H1 (cell line): ENCODE measurements at regions not wholly inside any gene's neighbourhood (a gene's known extent, or its start where the extent isn't known, plus 50 kb on each side); places are given as distances from the start of the nearest gene placed in this dataset.

ENCODE experiments used
- CTCF ChIA-PET: fragments of 300-600 bp; sonication (Branson Sonifier 250); formaldehyde crosslinking; loops from one replicate; lab custom pipeline; 2021; ENCODE audit not compliant: partially characterized antibody; lab: Charles Lee
- POLR2A ChIA-PET: fragments of 300-600 bp; sonication (Branson Sonifier 250); formaldehyde crosslinking; loops from one replicate; lab custom pipeline; 2021; ENCODE audit warnings: inconsistent platforms; ENCODE audit not compliant: partially characterized antibody; lab: Charles Lee
- DNase-seq, 2 experiments: peaks; one replicate each; pipeline versions ENCODE4 v3.0.0 to v3.0.0-alpha.2; 2010 to 2022; ENCODE audit warnings: low spot score in 2 of 2, low read depth in 1 of 2, mixed read lengths in 1 of 2
- FAIRE-seq: peaks from 2 replicates; lab custom pipeline; 2011; peaks lifted over from hg19 to GRCh38; lab: Jason Lieb, UNC
- H2AFZ ChIP-seq: 2 replicates; pipeline ENCODE4 v1.8.1; 2012; ENCODE audit warnings: low read length, inconsistent platforms
- H2AK5ac ChIP-seq: 2 replicates; pipeline ENCODE4 v1.6.1; 2013; ENCODE audit warnings: low read depth, low read length
- H2BK120ac ChIP-seq: replicated peaks from 2 replicates; pipeline ENCODE3; 2013; ENCODE audit warnings: low read depth, low read length, inconsistent platforms
- H2BK12ac ChIP-seq: 2 replicates; pipeline ENCODE4 v1.6.1; 2013; ENCODE audit warnings: low read depth, low read length
- H2BK15ac ChIP-seq: 2 replicates; pipeline ENCODE4 v1.6.1; 2013; ENCODE audit warnings: low read length
- H2BK20ac ChIP-seq: 2 replicates; pipeline ENCODE4 v1.6.1; 2013; ENCODE audit warnings: low read length
- H2BK5ac ChIP-seq: 2 replicates; pipeline ENCODE4 v1.6.1; 2013; ENCODE audit warnings: low read depth, low read length
- H3K14ac ChIP-seq: 2 replicates; pipeline ENCODE4 v1.6.1; 2013; ENCODE audit warnings: inconsistent platforms; ENCODE audit not compliant: insufficient read length
- H3K18ac ChIP-seq: 2 replicates; pipeline ENCODE4 v1.6.1; 2013; ENCODE audit warnings: low read length; ENCODE audit errors: extremely low read depth
- H3K23ac ChIP-seq: 2 replicates; pipeline ENCODE4 v1.6.1; 2013; ENCODE audit warnings: inconsistent platforms; ENCODE audit not compliant: insufficient read length
- H3K23me2 ChIP-seq: 2 replicates; pipeline ENCODE4 v1.6.1; 2013; ENCODE audit warnings: low read depth, low read length
- H3K27ac ChIP-seq: 2 replicates; pipeline ENCODE4 v1.6.1; 2011; ENCODE audit warnings: low read depth, low read length, inconsistent platforms
- H3K27me3 ChIP-seq, 4 experiments: replicated peaks in 1 of 4; 1 replicate in 1 of 4; 2 replicates in 3 of 4; pipeline versions ENCODE4 v1.6.1 to v1.8.1; 2011 to 2013; ENCODE audit warnings: low read length in 3 of 4, mild to moderate bottlenecking in 3 of 4, inconsistent platforms in 2 of 4, mixed read lengths in 2 of 4, moderate library complexity in 1 of 4; ENCODE audit not compliant: control insufficient read depth in 3 of 4, insufficient read depth in 3 of 4; ENCODE audit errors: extremely low read depth in 1 of 4
- H3K36me3 ChIP-seq, 4 experiments: 2 replicates each; pipeline versions ENCODE4 v1.6.1 to v1.8.1; 2011 to 2013; ENCODE audit warnings: mild to moderate bottlenecking in 4 of 4, low read length in 3 of 4, moderate library complexity in 2 of 4, control low read depth in 1 of 4, inconsistent platforms in 1 of 4; ENCODE audit not compliant: insufficient read depth in 4 of 4, control insufficient read depth in 2 of 4
- H3K4ac ChIP-seq: replicated peaks from 2 replicates; pipeline ENCODE3; 2013; ENCODE audit warnings: low read length, low read depth, mixed read lengths, inconsistent platforms; ENCODE audit not compliant: insufficient read length
- H3K4me1 ChIP-seq, 4 experiments: replicated peaks in 1 of 4; 1 replicate in 1 of 4; 2 replicates in 3 of 4; pipeline versions ENCODE4 v1.6.1 to v1.8.1; 2011 to 2013; ENCODE audit warnings: low read length in 3 of 4, inconsistent platforms in 2 of 4, mixed read lengths in 1 of 4; ENCODE audit not compliant: insufficient read depth in 4 of 4, control insufficient read depth in 3 of 4
- H3K4me2 ChIP-seq, 2 experiments: 2 replicates each; pipeline versions ENCODE4 v1.6.1 to v1.8.1; 2011 to 2013; ENCODE audit warnings: low read depth in 2 of 2, low read length in 2 of 2, control low read depth in 1 of 2, inconsistent platforms in 1 of 2, mild to moderate bottlenecking in 1 of 2; ENCODE audit not compliant: insufficient read depth in 1 of 2
- H3K4me3 ChIP-seq, 4 experiments: fragments of 200-600, 300-600 bp in 1 of 4; sonication (generic), shearing (Covaris generic), sonication (Bioruptor Twin) in 1 of 4; 2 replicates each; pipeline versions ENCODE4 v1.5.1 to v1.8.1; 2011 to 2016; ENCODE audit warnings: low read length in 4 of 4, low read depth in 3 of 4, control low read depth in 2 of 4, inconsistent platforms in 2 of 4, mild to moderate bottlenecking in 2 of 4, mixed read lengths in 1 of 4, moderate library complexity in 1 of 4; ENCODE audit not compliant: insufficient read depth in 2 of 4; ENCODE audit errors: extremely low read depth in 1 of 4
- H3K56ac ChIP-seq: replicated peaks from 2 replicates; pipeline ENCODE3; 2013; ENCODE audit warnings: low read depth, mild to moderate bottlenecking, mixed read lengths, low read length, inconsistent platforms; ENCODE audit not compliant: insufficient read length
- H3K79me1 ChIP-seq: 2 replicates; pipeline ENCODE4 v1.6.1; 2013; ENCODE audit warnings: low read depth, low read length, control low read depth
- H3K79me2 ChIP-seq, 2 experiments: 2 replicates each; pipeline versions ENCODE4 v1.6.1 to v1.8.1; 2012 to 2013; ENCODE audit warnings: low read length in 2 of 2, mild to moderate bottlenecking in 2 of 2, inconsistent platforms in 1 of 2; ENCODE audit not compliant: insufficient read depth in 2 of 2, control insufficient read depth in 1 of 2
- H3K9ac ChIP-seq, 4 experiments: replicated peaks in 1 of 4; 1 replicate in 1 of 4; 2 replicates in 3 of 4; pipeline versions ENCODE4 v1.6.1 to v1.8.1; 2011 to 2013; ENCODE audit warnings: low read depth in 3 of 4, low read length in 3 of 4, control low read depth in 2 of 4, mild to moderate bottlenecking in 2 of 4, moderate library complexity in 2 of 4, inconsistent platforms in 1 of 4; ENCODE audit errors: extremely low read depth in 1 of 4
- H3K9me3 ChIP-seq, 2 experiments: 2 replicates each; pipeline versions ENCODE4 v1.6.1 to v1.8.1; 2012 to 2013; ENCODE audit warnings: mild to moderate bottlenecking in 2 of 2, moderate library complexity in 2 of 2, control low read depth in 1 of 2, inconsistent platforms in 1 of 2, low read depth in 1 of 2, low read length in 1 of 2, mixed read lengths in 1 of 2; ENCODE audit not compliant: insufficient read depth in 2 of 2
- H4K20me1 ChIP-seq, 2 experiments: replicated peaks in 1 of 2; 2 replicates each; pipeline versions ENCODE3 to v1.8.1; 2011 to 2013; ENCODE audit warnings: inconsistent platforms in 2 of 2, low read length in 2 of 2, mild to moderate bottlenecking in 1 of 2; ENCODE audit not compliant: insufficient read depth in 2 of 2, control insufficient read depth in 1 of 2
- H4K5ac ChIP-seq: 2 replicates; pipeline ENCODE4 v1.6.1; 2013; ENCODE audit warnings: low read length, low read depth, mixed read lengths, inconsistent platforms; ENCODE audit not compliant: insufficient read length
- H4K8ac ChIP-seq: 2 replicates; pipeline ENCODE4 v1.8.0; 2013; ENCODE audit warnings: mild to moderate bottlenecking, moderate library complexity, low read length, inconsistent platforms; ENCODE audit not compliant: insufficient read depth; ENCODE audit errors: extremely low read depth
- H4K91ac ChIP-seq: replicated peaks from 2 replicates; pipeline ENCODE3; 2013; ENCODE audit warnings: low read length, mixed read lengths, inconsistent platforms; ENCODE audit not compliant: insufficient read length
- ATF3 ChIP-seq: IDR thresholded peaks from 2 replicates; pipeline ENCODE4 v1.6.1; 2011; ENCODE audit warnings: low read depth, mild to moderate bottlenecking, low read length; ENCODE audit not compliant: insufficient read depth
- EZH2 ChIP-seq: fragments of 200-600 bp; sonication (generic); IDR thresholded peaks from 2 replicates; pipeline ENCODE4 v1.7.1; 2012; ENCODE audit warnings: low read depth, mild to moderate bottlenecking, moderate library complexity, low read length, inconsistent platforms; ENCODE audit not compliant: severe bottlenecking
- GABPA ChIP-seq: IDR thresholded peaks from 2 replicates; pipeline ENCODE4 v1.6.1; 2011; ENCODE audit warnings: mild to moderate bottlenecking, low read length, moderate library complexity, borderline replicate concordance; ENCODE audit not compliant: insufficient read depth
- RFX5 ChIP-seq: IDR thresholded peaks from 2 replicates; pipeline ENCODE4 v1.6.1; 2011; ENCODE audit warnings: low read depth, low read length, improper control_type of control experiment, borderline replicate concordance
- SP1 ChIP-seq: IDR thresholded peaks from 2 replicates; pipeline ENCODE4 v1.6.1; 2011; ENCODE audit warnings: low read depth, low read length
- TBP ChIP-seq: IDR thresholded peaks from 2 replicates; pipeline ENCODE4 v1.6.1; 2011; ENCODE audit warnings: low read depth, low read length, improper control_type of control experiment
- WGBS, 2 experiments: shearing (Covaris generic) in 1 of 2; methylation state at CpG; one replicate each; pipeline versions ENCODE4 v1.1.6 to v1.1.7; 2013 to 2015; ENCODE audit warnings: low lambda C conversion rate in 2 of 2, mixed read lengths in 2 of 2, inconsistent platforms in 1 of 2, low coverage in 1 of 2, missing lambda C conversion rate in 1 of 2; ENCODE audit not compliant: insufficient replicate concordance in 2 of 2, insufficient coverage in 1 of 2, insufficient read length in 1 of 2; ENCODE audit errors: extremely low coverage in 1 of 2, missing lambda C conversion rate in 1 of 2; 5-methylcytosine and 5-hydroxymethylcytosine counted together

- H3K9me3 ChIP-seq, result no peaks in the 10 kb centered on the region
- no peak overlapping the region for H2BK5ac ChIP-seq
- H3K4me1 ChIP-seq, result no peaks in the 10 kb centered on the region
- no peak overlapping the region for H2AK5ac ChIP-seq
- H3K27me3 ChIP-seq, result no peaks in the 10 kb centered on the region
- H4K91ac ChIP-seq, result no peak overlapping the region
- H3K4me3 ChIP-seq, result no peak overlapping the region
- no peak overlapping the region for H2BK120ac ChIP-seq
- no peak overlapping the region for H4K5ac ChIP-seq
- H2BK20ac ChIP-seq, result no peak overlapping the region
- no peaks in the 10 kb centered on the region for H3K79me1 ChIP-seq
- no peak overlapping the region for H2BK15ac ChIP-seq
- no peak overlapping the region for H3K14ac ChIP-seq
- H2AFZ ChIP-seq, result no peak overlapping the region
- H3K36me3 ChIP-seq, result no peaks in the 10 kb centered on the region
- H3K18ac ChIP-seq, result no peak overlapping the region
- H4K8ac ChIP-seq, result peak overlapping the region; percentile 11; the same call in 1 of the 2 replicates
- H3K4me2 ChIP-seq, result no peak overlapping the region
- H3K23ac ChIP-seq, result no peak overlapping the region
- no peak overlapping the region for H3K9ac ChIP-seq
- H3K27ac ChIP-seq, result no peak overlapping the region
- H3K23me2 ChIP-seq, result 0 out of 2 replicates have a peak, but pooled peaks cover 1% of the 10 kb centered on the region
- no peak for FAIRE-seq
- TF ChIP-seq GABPA (no peak), SP1 (no peak), EZH2 (no peak), ATF3 (no peak), RFX5 (no peak), TBP (no peak)
- TF ChIP-seq, all 59 proteins: peak for 0
- no peak overlapping the region for H2BK12ac ChIP-seq
- no peak overlapping the region for H3K4ac ChIP-seq
- ChIA-PET POLR2A (no interaction called here), CTCF (interaction anchor here (1.2 to 2.1 kb wide), 2 partner anchors 58 to 93 kb away, joined by 3 to 9 read pairs; no protein-coding TSS in a partner anchor)
- no peak for DNase-seq
- WGBS, 2 experiments, result 83% methylated on average over 11 of the region's 11 CpGs; no CpG with 5 or more reads in 1 of the 2 experiments
- no peaks in the 10 kb centered on the region for H3K79me2 ChIP-seq
- H4K20me1 ChIP-seq, result no peaks in the 10 kb centered on the region
- H3K56ac ChIP-seq, result no peak overlapping the region
Observed at GRCh38 chr10:42985436-42986316, 91.2 kb upstream of the RET start.
